DND-41 (cell line): ENCODE measurements at regions not wholly inside any gene's neighbourhood (a gene's known extent, or its start where the extent isn't known, plus 50 kb on each side); places are given as distances from the start of the nearest gene placed in this dataset.
"Not testable (repeated sequence)": the region's sequence is repeated elsewhere in the genome, so short reads cannot be mapped to it uniquely, and the experiment has no call there.

Experiments used
- ATAC-seq: fragments of 200-7000 bp; cut with Tn5 transposase; 3 replicates; pipeline ENCODE4 v1.9.1; 2021; ENCODE audit warnings: low read depth; ENCODE audit not compliant: insufficient read depth
- DNase-seq: peaks from one replicate; pipeline ENCODE4 v3.0.0-alpha.2; 2020
- H2AFZ ChIP-seq: 2 replicates; pipeline ENCODE4 v1.6.0; 2012; ENCODE audit warnings: low read depth, low read length
- H3K27ac ChIP-seq: 2 replicates; pipeline ENCODE4 v1.5.1; 2012; ENCODE audit warnings: low read length, inconsistent platforms
- H3K27me3 ChIP-seq: fragments of 200-600 bp; sonication (generic); 2 replicates; pipeline ENCODE4 v1.6.0; 2012; ENCODE audit warnings: low read length, mild to moderate bottlenecking, inconsistent platforms; ENCODE audit not compliant: insufficient read depth, poor library complexity
- H3K36me3 ChIP-seq: 2 replicates; pipeline ENCODE4 v1.5.1; 2012; ENCODE audit warnings: low read length, inconsistent platforms; ENCODE audit not compliant: insufficient read depth
- H3K4me1 ChIP-seq: 2 replicates; pipeline ENCODE4 v1.5.1; 2012; ENCODE audit warnings: mild to moderate bottlenecking, low read length; ENCODE audit not compliant: insufficient read depth
- H3K4me2 ChIP-seq: 2 replicates; pipeline ENCODE4 v1.6.0; 2012; ENCODE audit warnings: mild to moderate bottlenecking, moderate library complexity, low read length, inconsistent platforms; ENCODE audit not compliant: insufficient read depth
- H3K4me3 ChIP-seq, 2 experiments: fragments of 200-600 bp in 1 of 2; shearing (Covaris generic) in 1 of 2; 2 replicates each; pipeline ENCODE4 v1.5.1; 2012 to 2016; ENCODE audit warnings: inconsistent platforms in 2 of 2, low read length in 2 of 2, mild to moderate bottlenecking in 2 of 2, low read depth in 1 of 2, moderate library complexity in 1 of 2
- H3K79me2 ChIP-seq: 2 replicates; pipeline ENCODE4 v1.6.0; 2012; ENCODE audit warnings: low read length, inconsistent platforms; ENCODE audit not compliant: insufficient read depth
- H3K9ac ChIP-seq: 2 replicates; pipeline ENCODE4 v1.6.0; 2012; ENCODE audit warnings: low read depth, mild to moderate bottlenecking, inconsistent platforms, low read length, moderate library complexity
- H3K9me3 ChIP-seq: 2 replicates; pipeline ENCODE4 v1.5.1; 2012; ENCODE audit warnings: low read length, moderate library complexity, mild to moderate bottlenecking, inconsistent platforms; ENCODE audit not compliant: insufficient read depth, severe bottlenecking
- H4K20me1 ChIP-seq: 2 replicates; pipeline ENCODE4 v1.6.0; 2012; ENCODE audit warnings: low read length; ENCODE audit not compliant: insufficient read depth

DNA sequence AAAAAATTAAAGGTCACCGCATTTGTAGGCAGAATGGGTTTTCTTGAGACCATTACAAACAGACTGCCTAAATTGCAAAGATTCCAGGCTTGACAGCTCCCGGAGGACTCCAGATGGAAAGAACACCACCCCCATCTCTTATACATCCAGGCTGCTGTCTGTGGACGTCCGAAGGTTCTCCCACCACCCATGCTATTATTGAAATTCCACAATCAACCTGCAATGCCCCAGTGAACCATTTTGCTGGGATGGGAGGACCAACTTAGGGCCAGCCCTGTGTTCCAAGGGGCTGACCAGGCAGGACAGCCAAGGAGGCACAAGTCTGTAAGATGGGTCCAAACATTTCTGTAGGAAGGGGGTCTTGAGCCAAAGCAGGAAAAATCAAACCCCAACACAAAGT, 122.7 kb downstream of the NPIPA8 start:
- H3K4me1 ChIP-seq, ATAC-seq, H4K20me1 ChIP-seq, DNase-seq, H2AFZ ChIP-seq, H3K9me3 ChIP-seq, H3K27me3 ChIP-seq, H3K27ac ChIP-seq, H3K4me3 ChIP-seq, H3K4me2 ChIP-seq, H3K9ac ChIP-seq, H3K36me3 ChIP-seq, H3K79me2 ChIP-seq: not testable (repeated sequence)

DNA sequence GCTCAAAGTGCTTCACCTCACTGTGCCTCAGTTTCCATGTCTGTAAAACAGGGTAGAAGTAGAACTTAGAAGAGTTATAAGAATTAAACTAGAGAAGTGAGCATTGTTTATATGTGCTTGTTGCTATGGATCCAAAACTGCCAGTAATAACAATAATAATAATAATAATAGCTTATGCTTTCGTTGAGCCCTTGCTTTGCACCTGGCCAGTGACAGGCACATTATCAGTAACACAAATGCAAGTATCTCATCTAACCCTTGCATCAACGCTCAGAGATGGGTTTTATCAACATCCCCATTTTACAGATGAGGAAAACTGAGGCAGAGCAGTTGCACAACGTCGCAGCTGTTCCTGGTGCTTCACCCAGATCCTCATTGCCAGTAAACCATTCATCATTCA, 125.0 kb downstream of the NPIPA8 start:
- H3K27ac ChIP-seq, DNase-seq, H3K4me3 ChIP-seq, H3K79me2 ChIP-seq, H3K9ac ChIP-seq, H2AFZ ChIP-seq, H3K4me1 ChIP-seq, H3K27me3 ChIP-seq, ATAC-seq, H3K36me3 ChIP-seq, H3K9me3 ChIP-seq, H4K20me1 ChIP-seq, H3K4me2 ChIP-seq: not testable (repeated sequence)

GRCh38 chr16:18204786-18205185, 131.8 kb downstream of the NPIPA8 start:
- ATAC-seq, H3K4me2 ChIP-seq, H3K27me3 ChIP-seq, H2AFZ ChIP-seq, H4K20me1 ChIP-seq, DNase-seq, H3K27ac ChIP-seq, H3K9me3 ChIP-seq, H3K4me3 ChIP-seq, H3K4me1 ChIP-seq, H3K36me3 ChIP-seq, H3K79me2 ChIP-seq, H3K9ac ChIP-seq: not testable (repeated sequence)

DNA sequence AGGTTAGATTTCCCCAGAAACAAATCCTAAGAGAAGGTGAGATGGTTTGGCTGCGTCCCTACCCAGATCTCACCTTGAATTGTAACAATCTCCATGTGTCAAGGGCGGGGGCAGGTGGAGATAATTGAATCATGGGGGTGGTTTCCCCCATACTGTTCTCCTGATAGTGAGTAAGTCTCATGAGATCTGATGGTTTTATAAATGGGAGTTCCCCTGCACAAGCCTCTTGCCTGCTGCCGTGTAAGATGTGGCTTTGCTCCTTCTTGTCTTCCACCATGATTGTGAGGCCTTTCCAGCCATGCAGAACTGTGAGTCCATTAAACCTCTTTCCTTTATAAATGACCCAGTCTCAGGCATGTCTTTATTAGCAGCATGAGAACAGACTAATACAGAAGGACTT, 132.2 kb downstream of the NPIPA8 start:
- not testable (repeated sequence) for H3K4me2 ChIP-seq, H3K27ac ChIP-seq, H2AFZ ChIP-seq, H3K4me1 ChIP-seq, H3K4me3 ChIP-seq, H3K27me3 ChIP-seq, H4K20me1 ChIP-seq, H3K9me3 ChIP-seq, H3K9ac ChIP-seq, ATAC-seq, DNase-seq, H3K79me2 ChIP-seq, H3K36me3 ChIP-seq

- not testable (repeated sequence) for H2AFZ ChIP-seq, ATAC-seq, H3K4me2 ChIP-seq, H3K27ac ChIP-seq, H3K9me3 ChIP-seq, H3K36me3 ChIP-seq, H3K79me2 ChIP-seq, H3K27me3 ChIP-seq, H3K9ac ChIP-seq, H4K20me1 ChIP-seq, H3K4me3 ChIP-seq, H3K4me1 ChIP-seq, DNase-seq
These were observed 135.0 kb downstream of the NPIPA8 start for GRCh38 chr16:18201511-18201910.

GRCh38 chr16:18192389-18192788, 144.1 kb downstream of the NPIPA8 start:
- not testable (repeated sequence) for H3K79me2 ChIP-seq, H2AFZ ChIP-seq, ATAC-seq, H3K4me2 ChIP-seq, H4K20me1 ChIP-seq, H3K4me3 ChIP-seq, H3K9ac ChIP-seq, DNase-seq, H3K36me3 ChIP-seq, H3K4me1 ChIP-seq, H3K9me3 ChIP-seq, H3K27me3 ChIP-seq, H3K27ac ChIP-seq

- not testable (repeated sequence) for H3K27ac ChIP-seq, DNase-seq, H2AFZ ChIP-seq, H3K27me3 ChIP-seq, H3K36me3 ChIP-seq, H3K79me2 ChIP-seq, H3K4me1 ChIP-seq, H3K4me3 ChIP-seq, H3K9me3 ChIP-seq, ATAC-seq, H3K9ac ChIP-seq, H3K4me2 ChIP-seq, H4K20me1 ChIP-seq
These were observed 146.4 kb downstream of the NPIPA8 start for GRCh38 chr16:18190179-18190578.

GRCh38 chr16:18184755-18185154, 151.8 kb downstream of the NPIPA8 start:
- DNase-seq, H3K9me3 ChIP-seq, H3K79me2 ChIP-seq, H3K4me3 ChIP-seq, H3K27me3 ChIP-seq, H3K36me3 ChIP-seq, H3K4me2 ChIP-seq, H3K27ac ChIP-seq, H3K4me1 ChIP-seq, H2AFZ ChIP-seq, H3K9ac ChIP-seq, H4K20me1 ChIP-seq, ATAC-seq: not testable (repeated sequence)

DNA sequence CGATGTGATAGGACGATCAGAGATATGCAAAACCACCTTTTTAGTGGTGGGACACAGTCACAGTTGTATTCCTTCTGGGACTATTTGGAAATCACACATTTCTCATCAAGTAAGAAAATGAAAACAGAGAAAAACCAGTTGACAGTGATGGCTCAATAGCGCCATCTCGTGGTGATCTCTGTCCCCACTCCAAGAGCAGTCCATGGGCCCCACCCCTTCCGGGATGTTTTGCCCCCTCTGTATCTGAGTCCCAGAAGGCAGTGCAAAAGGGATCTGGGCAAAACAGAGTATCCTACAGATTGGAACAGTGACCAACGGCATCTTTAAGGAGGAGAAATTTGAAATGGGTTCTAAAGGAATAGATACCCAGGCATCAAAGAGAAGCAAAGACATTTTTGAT, 155.5 kb downstream of the NPIPA8 start:
- H3K9me3 ChIP-seq, H3K4me2 ChIP-seq, H4K20me1 ChIP-seq, H3K4me1 ChIP-seq, DNase-seq, H3K36me3 ChIP-seq, H2AFZ ChIP-seq, H3K4me3 ChIP-seq, H3K9ac ChIP-seq, H3K27me3 ChIP-seq, H3K79me2 ChIP-seq, H3K27ac ChIP-seq: not testable (repeated sequence)
- ATAC-seq: peak; percentile 72
